ENCODE measurements at regions not wholly inside any gene's neighbourhood (a gene's known extent, or its start where the extent isn't known, plus 50 kb on each side); places are given as distances from the start of the nearest gene placed in this dataset.

GRCh38 chr18:1020731-1021344, 116.2 kb downstream of the ADCYAP1 start:
- TF ChIP-seq, protein P1, sequence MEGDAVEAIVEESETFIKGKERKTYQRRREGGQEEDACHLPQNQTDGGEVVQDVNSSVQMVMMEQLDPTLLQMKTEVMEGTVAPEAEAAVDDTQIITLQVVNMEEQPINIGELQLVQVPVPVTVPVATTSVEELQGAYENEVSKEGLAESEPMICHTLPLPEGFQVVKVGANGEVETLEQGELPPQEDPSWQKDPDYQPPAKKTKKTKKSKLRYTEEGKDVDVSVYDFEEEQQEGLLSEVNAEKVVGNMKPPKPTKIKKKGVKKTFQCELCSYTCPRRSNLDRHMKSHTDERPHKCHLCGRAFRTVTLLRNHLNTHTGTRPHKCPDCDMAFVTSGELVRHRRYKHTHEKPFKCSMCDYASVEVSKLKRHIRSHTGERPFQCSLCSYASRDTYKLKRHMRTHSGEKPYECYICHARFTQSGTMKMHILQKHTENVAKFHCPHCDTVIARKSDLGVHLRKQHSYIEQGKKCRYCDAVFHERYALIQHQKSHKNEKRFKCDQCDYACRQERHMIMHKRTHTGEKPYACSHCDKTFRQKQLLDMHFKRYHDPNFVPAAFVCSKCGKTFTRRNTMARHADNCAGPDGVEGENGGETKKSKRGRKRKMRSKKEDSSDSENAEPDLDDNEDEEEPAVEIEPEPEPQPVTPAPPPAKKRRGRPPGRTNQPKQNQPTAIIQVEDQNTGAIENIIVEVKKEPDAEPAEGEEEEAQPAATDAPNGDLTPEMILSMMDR (IDR thresholded peaks at IDR 0.05) = no peak
- no peak for TF ChIP-seq POLR2A (IDR thresholded peaks at IDR 0.05)

All from breast epithelium (tissue), 3 donors.